ENCODE measurements at regions not wholly inside any gene's neighbourhood (a gene's known extent, or its start where the extent isn't known, plus 50 kb on each side); places are given as distances from the start of the nearest gene placed in this dataset.

DNA sequence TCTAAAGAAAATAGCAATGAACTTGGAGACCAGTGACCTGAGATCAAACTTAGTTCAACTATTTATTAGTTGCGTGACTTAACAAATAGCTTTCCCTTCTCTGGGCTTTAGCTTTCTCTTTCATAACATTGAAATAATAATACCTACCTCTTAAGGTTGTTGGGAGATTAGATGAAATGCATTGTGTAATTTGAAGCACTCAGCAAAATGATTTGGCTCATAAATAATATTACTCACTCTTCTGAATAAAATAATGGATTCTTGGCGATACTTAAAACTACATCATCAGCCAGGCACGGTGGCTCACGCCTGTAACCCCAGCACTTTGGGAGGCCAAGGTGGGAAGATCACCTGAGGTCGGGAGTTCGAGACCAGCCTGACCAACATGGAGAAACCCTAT lies 556.2 kb upstream of the JARID2 start:
- Histone ChIP-seq H3K27ac (ENCODE audit: insufficient read length, low read depth, low read length) (no peak overlapping the region), H4K20me1 (ENCODE audit: control insufficient read depth, insufficient read depth, insufficient read length) (no peaks in the 10 kb centered on the region), H3K14ac (ENCODE audit: insufficient read depth, low read length) (no peak overlapping the region), H2BK20ac (ENCODE audit: low read depth, low read length, poor library complexity, severe bottlenecking) (no peak overlapping the region), H3K56ac (ENCODE audit: insufficient read length, low read depth, low read length) (no peak overlapping the region), H3K4me2 (ENCODE audit: insufficient read depth, insufficient read length, low read length) (no peak overlapping the region), H3K79me2 (ENCODE audit: insufficient read depth, low read length) (no peaks in the 10 kb centered on the region), H3K79me1 (ENCODE audit: insufficient read depth, low read depth, low read length, poor library complexity, severe bottlenecking) (no peaks in the 10 kb centered on the region), H2BK12ac (ENCODE audit: insufficient read length, low read depth, low read length) (no peak overlapping the region), H3K9ac (ENCODE audit: extremely low read depth, insufficient read length, low read length) (no peak overlapping the region), H4K8ac (replicated peaks; ENCODE audit: insufficient read length, low read depth, low read length) (no peak overlapping the region), H3T11ph (ENCODE audit: low read length) (no peak overlapping the region), H3K9me3 (ENCODE audit: control insufficient read depth, low read depth, low read length) (no peaks in the 10 kb centered on the region), H4K5ac (ENCODE audit: insufficient read length, low read depth, low read length) (no peak overlapping the region), H3K23me2 (ENCODE audit: insufficient read length, low read depth, low read length, poor library complexity, severe bottlenecking) (no peaks in the 10 kb centered on the region), H3K18ac (ENCODE audit: insufficient read length, low read depth, low read length) (no peak overlapping the region), H2BK15ac (ENCODE audit: low read depth, low read length) (no peak overlapping the region), H3K4ac (ENCODE audit: low read depth, low read length) (no peak overlapping the region), H3K27me3 (ENCODE audit: insufficient read depth, low read length) (no peaks in the 10 kb centered on the region), H4K91ac (ENCODE audit: insufficient read length, low read depth, low read length) (no peak overlapping the region), H3K23ac (ENCODE audit: insufficient read length, low read depth, low read length) (no peak overlapping the region), H2BK120ac (ENCODE audit: low read depth, low read length, poor library complexity, severe bottlenecking) (no peak overlapping the region), H2AFZ (ENCODE audit: low read length) (no peak overlapping the region), H2AK5ac (ENCODE audit: insufficient read length, low read length) (no peak overlapping the region), H3K4me1 (ENCODE audit: insufficient read depth, low read length) (no peaks in the 10 kb centered on the region), H2BK5ac (ENCODE audit: insufficient read length, low read length) (no peak overlapping the region)
- DNase-seq: no peak
- H3K9me3 Mint-ChIP-seq: no peaks in the 10 kb centered on the region
- no CpG with 5 or more reads among the region's 6 CpGs for WGBS (ENCODE audit: extremely low coverage, insufficient read length, low lambda C conversion rate)
- peaks cover 9% of the 10 kb centered on the region for H3K27me3 Mint-ChIP-seq (ENCODE audit: low read depth)
- no peaks in the 10 kb centered on the region for H3K36me3 Mint-ChIP-seq (ENCODE audit: insufficient read depth in 1 of 3, low read depth in 3 of 3)
- H3K4me3 Mint-ChIP-seq: no peak overlapping the region
- TF ChIP-seq, protein P1, sequence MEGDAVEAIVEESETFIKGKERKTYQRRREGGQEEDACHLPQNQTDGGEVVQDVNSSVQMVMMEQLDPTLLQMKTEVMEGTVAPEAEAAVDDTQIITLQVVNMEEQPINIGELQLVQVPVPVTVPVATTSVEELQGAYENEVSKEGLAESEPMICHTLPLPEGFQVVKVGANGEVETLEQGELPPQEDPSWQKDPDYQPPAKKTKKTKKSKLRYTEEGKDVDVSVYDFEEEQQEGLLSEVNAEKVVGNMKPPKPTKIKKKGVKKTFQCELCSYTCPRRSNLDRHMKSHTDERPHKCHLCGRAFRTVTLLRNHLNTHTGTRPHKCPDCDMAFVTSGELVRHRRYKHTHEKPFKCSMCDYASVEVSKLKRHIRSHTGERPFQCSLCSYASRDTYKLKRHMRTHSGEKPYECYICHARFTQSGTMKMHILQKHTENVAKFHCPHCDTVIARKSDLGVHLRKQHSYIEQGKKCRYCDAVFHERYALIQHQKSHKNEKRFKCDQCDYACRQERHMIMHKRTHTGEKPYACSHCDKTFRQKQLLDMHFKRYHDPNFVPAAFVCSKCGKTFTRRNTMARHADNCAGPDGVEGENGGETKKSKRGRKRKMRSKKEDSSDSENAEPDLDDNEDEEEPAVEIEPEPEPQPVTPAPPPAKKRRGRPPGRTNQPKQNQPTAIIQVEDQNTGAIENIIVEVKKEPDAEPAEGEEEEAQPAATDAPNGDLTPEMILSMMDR (conservative IDR thresholded peaks at IDR 0.05): no peak
- no peak overlapping the region for H3K27ac Mint-ChIP-seq
- H3K4me1 Mint-ChIP-seq: peaks cover 20 to 21% of the 10 kb centered on the region in 2 experiments
